GM04504 (cell line): ENCODE measurements at regions not wholly inside any gene's neighbourhood (a gene's known extent, or its start where the extent isn't known, plus 50 kb on each side); places are given as distances from the start of the nearest gene placed in this dataset.
A peak's percentile ranks its signal among the peaks of the same experiment; 100 is the strongest.
"Not testable (repeated sequence)": the region's sequence is repeated elsewhere in the genome, so short reads cannot be mapped to it uniquely, and the experiment has no call there.

Experiments
- DNase-seq: peaks from one replicate; pipeline ENCODE4 v3.0.0-alpha.2; 2012; ENCODE audit warnings: low read depth

GRCh38 chr19:28736528-28736927 lies 476.4 kb downstream of the UQCRFS1 start:
- DNase-seq = no peak

DNA sequence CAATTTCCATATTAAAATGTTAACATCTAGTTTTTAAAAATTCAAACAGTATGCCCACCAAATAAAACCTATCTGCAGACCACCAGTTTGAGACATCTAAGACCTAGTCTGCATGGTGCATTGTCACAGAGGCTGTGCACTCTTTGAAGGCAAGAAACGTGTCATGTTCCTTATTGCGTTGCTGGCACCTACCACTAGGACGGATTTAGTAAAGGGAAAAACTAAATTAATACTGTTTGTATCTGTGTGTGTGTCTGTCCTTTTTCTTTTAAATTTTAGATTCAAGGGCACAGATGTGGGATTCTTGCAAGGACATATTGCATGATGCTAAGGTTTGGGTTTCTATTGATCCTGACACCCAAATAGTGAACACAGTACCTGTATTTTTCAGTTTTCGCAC lies 481.4 kb downstream of the UQCRFS1 start:
- DNase-seq = no peak

GRCh38 chr19:28730791-28731512 lies 482.0 kb downstream of the UQCRFS1 start:
- DNase-seq = no peak

DNA sequence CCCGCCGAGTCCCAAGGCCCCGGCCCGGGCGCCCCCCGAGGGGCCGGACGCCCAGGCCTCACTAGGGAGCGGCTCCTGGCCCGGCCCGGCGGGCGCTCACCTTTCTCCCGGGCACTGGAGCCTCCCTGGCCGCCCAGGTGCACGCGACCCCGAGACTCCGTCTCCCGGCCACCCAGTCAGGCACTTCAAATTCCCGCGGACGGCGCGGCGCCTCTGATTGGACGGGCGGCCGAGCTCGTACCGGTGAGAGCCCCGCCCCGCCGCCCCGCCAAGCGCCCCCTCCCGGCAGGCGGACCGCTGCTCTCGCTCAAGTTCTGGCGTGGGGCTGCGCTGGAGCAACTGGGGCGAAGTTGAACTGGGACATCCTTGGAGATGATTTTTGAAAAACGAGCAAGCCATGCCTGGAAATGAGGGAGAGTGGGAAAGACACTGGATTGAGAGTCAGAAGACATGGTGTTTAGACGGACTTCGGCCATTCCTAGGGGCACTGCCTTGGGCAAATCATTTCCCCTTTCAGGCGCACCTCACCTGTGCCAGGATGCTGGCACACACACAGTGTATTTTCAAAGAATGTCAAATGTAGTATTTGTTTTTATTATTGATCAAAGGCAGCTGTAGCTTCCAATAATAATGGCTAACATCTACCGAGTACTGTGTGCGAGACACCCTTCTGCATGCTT lies 485.3 kb downstream of the UQCRFS1 start:
- DNase-seq = no peak

DNA sequence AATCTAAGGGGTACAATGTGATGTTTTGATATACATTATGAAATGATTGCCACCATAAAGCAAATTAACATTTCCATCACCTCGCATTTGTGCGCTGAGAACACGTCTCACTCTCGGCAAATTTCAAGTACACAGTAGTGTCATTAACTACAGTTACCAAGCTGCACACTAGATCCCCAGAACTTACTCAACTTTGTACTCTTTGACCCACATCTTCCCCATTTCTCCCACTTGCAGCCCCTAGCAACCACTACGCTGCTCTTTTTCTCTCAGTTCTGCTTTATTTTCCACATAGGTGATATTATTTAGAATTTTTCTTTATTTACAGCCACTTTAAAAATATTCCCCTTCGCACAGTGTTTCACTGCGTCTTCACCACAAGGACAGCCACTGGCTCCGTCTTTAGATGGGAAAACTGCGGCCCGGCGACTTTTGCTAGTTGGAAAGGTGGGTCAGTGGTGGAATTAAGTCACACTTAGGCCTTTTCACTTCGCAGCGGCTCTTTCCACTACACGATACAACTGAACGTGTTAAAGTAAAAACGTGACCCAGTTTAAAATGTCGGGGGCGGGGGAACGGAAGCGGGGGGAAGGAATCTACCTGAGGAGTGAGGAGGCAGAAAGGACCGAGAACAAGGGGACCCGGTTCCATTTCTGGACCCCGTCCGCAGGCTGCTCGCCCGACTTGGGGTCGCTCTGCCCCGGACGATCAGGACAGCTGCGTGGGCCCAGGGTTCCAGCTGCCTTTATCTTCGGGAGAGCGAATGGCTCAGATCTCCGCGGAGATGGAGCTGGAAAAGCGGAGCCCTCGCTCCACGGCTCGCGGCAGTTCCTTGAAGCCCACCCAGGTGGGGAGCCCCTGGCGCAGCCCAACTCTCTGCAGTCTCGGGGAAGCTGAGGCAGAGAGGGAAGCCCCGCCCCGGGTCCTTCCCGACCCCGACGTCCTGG lies 486.1 kb downstream of the UQCRFS1 start:
- DNase-seq = no peak

GRCh38 chr19:28718909-28719308 lies 494.0 kb downstream of the UQCRFS1 start:
- DNase-seq = no peak

- DNase-seq = no peak
Observed at GRCh38 chr19:28715157-28715556, 497.8 kb downstream of the UQCRFS1 start.

- no peak for DNase-seq
Observed at GRCh38 chr19:28711411-28711810, 501.5 kb downstream of the UQCRFS1 start.

DNA sequence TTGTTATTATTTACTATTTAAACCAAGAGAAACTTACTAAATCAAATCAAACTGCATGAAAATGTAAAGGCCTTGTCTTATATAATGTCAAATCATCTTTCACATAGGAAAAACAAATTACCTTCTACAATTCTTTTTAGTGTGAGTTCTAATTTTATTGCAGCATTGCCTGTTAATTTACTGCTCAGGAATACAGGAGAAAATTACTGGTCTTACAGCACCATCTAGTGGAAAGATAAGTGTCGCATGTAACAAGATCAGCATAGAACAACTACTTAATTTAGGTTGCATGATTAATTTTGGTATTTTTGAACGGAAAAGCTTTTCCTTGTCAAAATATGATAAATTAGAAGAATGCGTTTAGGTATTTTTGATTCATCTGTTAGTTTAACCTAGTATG lies 502.7 kb downstream of the UQCRFS1 start:
- DNase-seq = peak; percentile 45

GRCh38 chr19:28706693-28707092 lies 506.3 kb downstream of the UQCRFS1 start:
- DNase-seq = no peak

DNA sequence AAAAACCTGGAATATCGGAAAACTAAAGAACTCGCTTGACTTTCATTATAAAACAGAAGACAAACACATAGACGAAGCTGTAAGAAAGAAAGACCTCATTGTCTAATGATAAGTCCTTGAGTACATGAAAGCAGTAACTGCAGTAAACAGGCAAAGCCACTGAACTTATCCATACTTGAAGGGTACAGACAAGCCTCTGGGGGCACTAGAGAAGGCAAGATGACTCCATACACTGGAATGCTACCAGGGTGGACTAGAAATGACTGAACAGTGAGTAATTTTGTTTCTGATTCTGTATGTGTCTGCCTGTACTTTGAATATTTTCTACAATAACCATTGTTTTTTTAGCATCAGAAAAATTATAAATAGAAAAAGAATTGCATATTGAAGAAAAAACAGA lies 507.9 kb downstream of the UQCRFS1 start:
- DNase-seq = peak; percentile 53

DNA sequence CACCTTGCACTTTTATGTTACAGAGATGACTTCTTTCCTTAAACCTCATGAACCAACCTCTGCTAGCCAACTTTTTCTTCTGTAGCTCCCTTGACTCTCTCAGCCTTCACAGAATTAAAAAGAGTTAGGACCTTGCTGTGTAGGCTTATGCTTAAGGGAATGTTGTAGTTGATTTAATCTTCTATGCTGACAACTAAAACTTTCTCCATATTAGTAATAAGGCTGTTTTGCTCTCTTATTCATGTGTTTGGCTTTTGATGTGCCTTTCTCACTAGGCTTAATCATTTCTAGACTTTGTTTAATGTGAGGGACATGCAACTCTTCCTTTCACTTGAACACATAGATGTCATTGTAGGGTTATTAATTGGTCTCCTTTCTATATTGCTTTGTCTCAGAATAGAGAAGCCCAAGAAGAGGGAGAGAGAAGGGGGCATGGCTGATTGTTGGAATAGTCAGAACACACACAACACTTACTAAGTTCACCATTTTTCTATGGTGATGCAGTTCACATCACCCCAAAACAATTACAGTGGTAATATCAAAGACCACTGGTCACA lies 509.5 kb downstream of the UQCRFS1 start:
- no peak for DNase-seq

DNA sequence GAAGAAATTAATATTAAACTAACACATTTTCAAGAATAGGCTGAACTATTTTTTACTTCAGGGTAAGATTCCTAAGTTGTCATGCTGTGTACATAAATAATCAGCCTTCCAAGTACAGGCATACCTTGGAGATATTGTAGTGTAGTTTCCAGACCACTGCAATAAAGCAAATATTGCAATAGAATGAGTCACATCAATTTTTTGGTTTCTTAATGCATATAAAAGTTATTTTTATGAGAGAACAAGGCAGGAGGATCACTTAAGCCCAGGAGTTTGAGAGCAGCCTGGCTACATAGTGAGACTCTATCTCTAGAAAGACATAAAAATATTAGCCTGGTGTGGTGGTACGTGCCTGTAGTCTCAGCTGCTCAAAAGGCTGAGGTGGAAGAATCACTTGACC lies 511.5 kb downstream of the UQCRFS1 start:
- peak; percentile 38 for DNase-seq

- no peak for DNase-seq
Observed at GRCh38 chr19:28700176-28700575, 512.8 kb downstream of the UQCRFS1 start.

- DNase-seq = no peak
Observed at GRCh38 chr19:28697308-28697707, 515.6 kb downstream of the UQCRFS1 start.

- no peak for DNase-seq
Observed at GRCh38 chr19:28694812-28695211, 518.1 kb downstream of the UQCRFS1 start.

DNA sequence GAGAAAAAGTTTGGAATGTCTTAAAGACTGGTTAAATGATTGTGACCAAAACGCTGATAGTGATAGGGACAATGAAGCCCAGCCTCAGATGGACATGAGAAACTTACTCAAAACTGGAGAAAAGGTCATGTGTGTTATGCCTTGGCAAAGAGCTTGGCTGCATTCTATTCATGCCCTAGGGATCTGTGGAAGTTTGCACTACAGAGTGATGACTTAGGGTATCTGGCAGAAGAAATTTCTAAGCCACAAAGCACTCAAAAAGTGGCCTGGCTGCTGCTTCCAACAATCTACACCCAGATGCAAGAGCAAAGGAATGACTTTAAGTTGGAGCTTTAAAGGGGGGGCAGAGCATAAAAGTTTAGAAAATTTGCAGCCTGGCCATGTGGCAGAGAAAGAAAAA lies 521.3 kb downstream of the UQCRFS1 start:
- no peak for DNase-seq

DNA sequence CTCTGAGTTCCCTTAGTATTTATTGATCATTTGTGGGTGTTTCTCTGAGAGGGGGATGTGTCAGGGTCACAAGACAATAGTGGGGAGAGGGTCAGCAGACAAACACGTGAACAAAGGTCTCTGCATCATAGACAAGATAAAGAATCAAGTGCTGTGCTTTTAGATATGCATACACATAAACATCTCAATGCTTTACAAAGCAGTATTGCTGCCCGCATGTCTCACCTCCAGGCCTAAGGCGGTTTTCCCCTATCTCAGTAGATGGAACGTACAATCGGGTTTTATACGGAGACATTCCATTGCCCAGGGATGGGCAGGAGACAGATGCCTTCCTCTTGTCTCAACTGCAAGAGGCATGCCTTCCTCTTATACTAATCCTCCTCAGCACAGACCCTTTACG lies 523.5 kb downstream of the UQCRFS1 start:
- not testable (repeated sequence) for DNase-seq

DNA sequence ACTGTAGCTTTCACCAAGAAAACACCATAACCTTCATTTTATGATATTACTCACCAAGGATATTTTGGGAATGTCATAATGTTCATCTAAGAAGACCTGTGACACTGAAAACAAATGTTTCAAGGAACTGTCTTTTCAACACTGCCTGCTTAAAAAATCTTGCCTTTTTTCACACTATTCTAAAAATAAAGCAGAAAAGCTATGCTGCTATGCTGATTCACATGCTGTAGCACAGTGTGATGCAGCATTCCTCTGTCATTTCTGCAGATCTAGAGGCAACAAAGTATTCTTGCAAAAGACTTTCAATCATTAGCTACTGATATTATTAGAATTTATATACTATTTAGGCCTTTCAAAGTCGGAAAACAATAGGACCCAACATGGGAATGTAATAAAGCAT lies 525.7 kb downstream of the UQCRFS1 start:
- no peak for DNase-seq

DNA sequence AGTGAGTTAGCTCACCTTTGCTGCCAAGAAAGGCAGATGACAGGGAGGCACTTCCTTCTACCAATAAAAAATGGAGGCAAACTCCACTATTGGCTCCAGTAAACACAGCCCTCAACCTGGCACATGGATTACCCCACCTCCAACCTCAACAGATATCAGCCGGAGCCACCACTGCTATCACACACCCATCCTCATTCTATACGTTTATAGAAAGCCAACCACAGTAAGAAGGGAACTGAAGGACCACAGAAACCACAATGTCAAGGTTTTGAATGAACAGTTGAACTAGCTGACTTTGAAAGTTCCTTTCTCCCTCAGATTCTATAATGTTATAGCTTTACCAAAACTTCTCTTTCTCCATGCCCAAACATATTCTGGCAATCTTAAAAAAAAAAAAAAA lies 526.2 kb downstream of the UQCRFS1 start:
- no peak for DNase-seq

DNA sequence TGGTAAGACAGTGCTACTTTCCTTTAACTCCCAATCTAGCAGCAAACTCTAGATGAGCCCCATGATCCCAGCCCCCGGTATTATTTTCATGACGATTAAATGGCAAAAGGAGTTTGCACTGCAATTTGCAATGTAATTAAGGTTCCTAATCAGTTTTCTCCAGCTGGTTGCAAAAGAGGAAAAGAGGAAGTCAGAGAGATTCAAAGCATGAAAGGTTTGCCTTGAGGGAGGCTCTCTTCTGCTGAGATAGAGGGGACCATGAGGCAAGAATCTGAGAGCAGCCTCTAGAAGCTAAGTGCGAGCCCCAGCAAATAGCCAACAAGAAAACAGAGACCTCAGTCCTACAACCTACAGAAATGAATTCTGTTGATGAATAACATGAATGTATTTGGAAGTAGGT lies 527.1 kb downstream of the UQCRFS1 start:
- no peak for DNase-seq

DNA sequence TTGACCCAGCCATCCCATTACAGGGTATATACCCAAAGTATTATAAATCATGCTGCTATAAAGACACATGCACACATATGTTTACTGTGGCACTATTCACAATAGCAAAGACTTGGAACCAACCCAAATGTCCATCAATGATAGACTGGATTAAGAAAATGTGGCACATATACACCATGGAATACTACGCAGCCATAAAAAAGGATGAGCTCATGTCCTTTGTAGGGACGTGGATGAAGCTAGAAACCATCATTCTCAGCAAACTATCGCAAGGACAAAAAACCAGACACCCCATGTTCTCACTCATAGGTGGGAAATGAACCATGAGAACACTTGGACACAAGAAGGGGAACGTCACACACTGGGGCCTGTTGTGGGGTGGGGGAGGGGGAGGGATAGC lies 527.9 kb downstream of the UQCRFS1 start:
- not testable (repeated sequence) for DNase-seq
